ENCODE measurements at regions not wholly inside any gene's neighbourhood (a gene's known extent, or its start where the extent isn't known, plus 50 kb on each side); places are given as distances from the start of the nearest gene placed in this dataset.

- Histone ChIP-seq H3K9ac (no peak overlapping the region), H3K9me3 (0 out of 2 replicates have a peak, but pooled peaks cover 4% of the 10 kb centered on the region), H4K20me1 (no peaks in the 10 kb centered on the region), H3K4me3 (no peak overlapping the region), H3K4me1 (no peaks in the 10 kb centered on the region), H3K27ac (no peak overlapping the region), H3K36me3 (no peaks in the 10 kb centered on the region), H3K4me2 (no peak overlapping the region), H3K27me3 (no peaks in the 10 kb centered on the region)
- TF ChIP-seq Cebpa-rat (IDR thresholded peaks at IDR 0.05): no peak
These were observed 50.3 kb upstream of the DPH6 start for GRCh38 chr15:35596285-35596684.

- Histone ChIP-seq H3K4me2 (no peak overlapping the region), H3K27me3 (no peaks in the 10 kb centered on the region), H3K36me3 (no peaks in the 10 kb centered on the region), H3K9me3 (no peaks in the 10 kb centered on the region), H3K4me1 (no peaks in the 10 kb centered on the region), H3K4me3 (no peak overlapping the region), H3K27ac (no peak overlapping the region), H4K20me1 (no peaks in the 10 kb centered on the region), H3K9ac (no peak overlapping the region)
- TF ChIP-seq Cebpa-rat (IDR thresholded peaks at IDR 0.05): no peak
These were observed 56.9 kb upstream of the DPH6 start for GRCh38 chr15:35602836-35603235.

- Histone ChIP-seq H3K4me1 (no peaks in the 10 kb centered on the region), H4K20me1 (no peaks in the 10 kb centered on the region), H3K27me3 (no peaks in the 10 kb centered on the region), H3K27ac (no peak overlapping the region), H3K36me3 (no peaks in the 10 kb centered on the region), H3K9me3 (no peaks in the 10 kb centered on the region), H3K4me2 (no peak overlapping the region), H3K4me3 (no peak overlapping the region), H3K9ac (no peak overlapping the region)
- TF ChIP-seq Cebpa-rat (IDR thresholded peaks at IDR 0.05): no peak
These were observed 57.3 kb upstream of the DPH6 start for GRCh38 chr15:35603301-35603700.

GRCh38 chr15:35603856-35604255 lies 57.9 kb upstream of the DPH6 start:
- no peak overlapping the region for H3K27ac ChIP-seq
- no peaks in the 10 kb centered on the region for H4K20me1 ChIP-seq

GRCh38 chr15:35605764-35606449 lies 59.9 kb upstream of the DPH6 start:
- no peaks in the 10 kb centered on the region for H4K20me1 ChIP-seq
- no peak overlapping the region for H3K4me3 ChIP-seq
- H3K4me1 ChIP-seq: no peaks in the 10 kb centered on the region
- H3K36me3 ChIP-seq: no peaks in the 10 kb centered on the region
- H3K27me3 ChIP-seq: no peaks in the 10 kb centered on the region
- no peak for TF ChIP-seq Cebpa-rat (IDR thresholded peaks at IDR 0.05)
- H3K9ac ChIP-seq: no peak overlapping the region
- H3K9me3 ChIP-seq: no peaks in the 10 kb centered on the region
- H3K27ac ChIP-seq: no peak overlapping the region
- H3K4me2 ChIP-seq: no peak overlapping the region

More at GRCh38 chr15:35603856-35604255, 57.9 kb upstream of the DPH6 start:
- Histone ChIP-seq H3K4me3 (no peak overlapping the region), H3K4me1 (no peaks in the 10 kb centered on the region), H3K9ac (no peak overlapping the region), H3K9me3 (no peaks in the 10 kb centered on the region), H3K36me3 (no peaks in the 10 kb centered on the region), H3K4me2 (no peak overlapping the region), H3K27me3 (no peaks in the 10 kb centered on the region)
- TF ChIP-seq Cebpa-rat (IDR thresholded peaks at IDR 0.05): no peak

- Histone ChIP-seq H3K36me3 (no peaks in the 10 kb centered on the region), H3K9me3 (no peaks in the 10 kb centered on the region), H3K27ac (no peak overlapping the region), H3K4me3 (no peak overlapping the region), H3K9ac (no peak overlapping the region), H4K20me1 (no peaks in the 10 kb centered on the region), H3K4me1 (no peaks in the 10 kb centered on the region), H3K27me3 (no peaks in the 10 kb centered on the region), H3K4me2 (no peak overlapping the region)
- TF ChIP-seq Cebpa-rat (IDR thresholded peaks at IDR 0.05): no peak
These were observed 60.5 kb upstream of the DPH6 start for GRCh38 chr15:35606450-35606779.

GRCh38 chr15:35616498-35617271 lies 70.7 kb upstream of the DPH6 start:
- no peaks in the 10 kb centered on the region for H3K4me1 ChIP-seq
- no peak overlapping the region for H3K9ac ChIP-seq
- no peaks in the 10 kb centered on the region for H3K27me3 ChIP-seq
- H3K4me2 ChIP-seq: no peak overlapping the region
- no peaks in the 10 kb centered on the region for H4K20me1 ChIP-seq
- no peaks in the 10 kb centered on the region for H3K9me3 ChIP-seq
- no peak overlapping the region for H3K27ac ChIP-seq
- no peak overlapping the region for H3K4me3 ChIP-seq
- no peaks in the 10 kb centered on the region for H3K36me3 ChIP-seq
- TF ChIP-seq Cebpa-rat (IDR thresholded peaks at IDR 0.05): no peak

- Histone ChIP-seq H3K27ac (no peak overlapping the region), H3K9ac (no peak overlapping the region), H3K4me1 (no peaks in the 10 kb centered on the region), H3K36me3 (no peaks in the 10 kb centered on the region), H3K27me3 (no peaks in the 10 kb centered on the region), H3K4me2 (no peak overlapping the region), H3K4me3 (no peak overlapping the region), H4K20me1 (no peaks in the 10 kb centered on the region), H3K9me3 (no peaks in the 10 kb centered on the region)
- no peak for TF ChIP-seq Cebpa-rat (IDR thresholded peaks at IDR 0.05)
These were observed 72.6 kb upstream of the DPH6 start for GRCh38 chr15:35618260-35619188.

GRCh38 chr15:35622641-35623340 lies 76.8 kb upstream of the DPH6 start:
- no peaks in the 10 kb centered on the region for H3K36me3 ChIP-seq

More at GRCh38 chr15:35622641-35623340, 76.8 kb upstream of the DPH6 start:
- H3K4me1 ChIP-seq: peaks cover 9% of the 10 kb centered on the region
- TF ChIP-seq Cebpa-rat (IDR thresholded peaks at IDR 0.05): no peak
- H3K27ac ChIP-seq: no peak overlapping the region
- no peaks in the 10 kb centered on the region for H4K20me1 ChIP-seq
- H3K4me2 ChIP-seq: no peak overlapping the region
- no peak overlapping the region for H3K4me3 ChIP-seq
- H3K9me3 ChIP-seq: no peaks in the 10 kb centered on the region
- H3K27me3 ChIP-seq: no peaks in the 10 kb centered on the region
- H3K9ac ChIP-seq: no peak overlapping the region
